ENCODE measurements at regions not wholly inside any gene's neighbourhood (a gene's known extent, or its start where the extent isn't known, plus 50 kb on each side); places are given as distances from the start of the nearest gene placed in this dataset.

DNA sequence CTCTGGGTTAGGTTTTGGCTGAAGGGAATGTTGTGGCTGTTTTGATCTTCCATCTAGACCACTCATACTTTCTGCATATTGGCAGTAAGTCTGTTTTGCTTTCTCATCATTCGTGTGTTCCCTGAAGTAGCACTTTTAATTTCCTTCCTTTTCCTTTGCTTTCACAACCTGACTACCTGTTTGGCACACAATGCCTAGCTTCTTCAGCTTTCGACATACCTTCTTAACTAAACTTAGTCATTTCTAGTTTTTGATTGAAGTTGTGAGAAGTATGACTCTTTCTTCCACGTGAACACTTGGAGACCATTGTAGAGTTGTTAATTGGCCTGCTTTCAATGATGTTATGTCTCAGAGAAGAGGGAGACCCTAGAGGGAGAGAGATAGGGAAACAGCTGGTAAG, 123.6 kb upstream of the EPB41L3 start:
- H3K4me1 ChIP-seq (ENCODE audit: control insufficient read depth, insufficient read depth, low read length) = no peaks in the 10 kb centered on the region

DNA sequence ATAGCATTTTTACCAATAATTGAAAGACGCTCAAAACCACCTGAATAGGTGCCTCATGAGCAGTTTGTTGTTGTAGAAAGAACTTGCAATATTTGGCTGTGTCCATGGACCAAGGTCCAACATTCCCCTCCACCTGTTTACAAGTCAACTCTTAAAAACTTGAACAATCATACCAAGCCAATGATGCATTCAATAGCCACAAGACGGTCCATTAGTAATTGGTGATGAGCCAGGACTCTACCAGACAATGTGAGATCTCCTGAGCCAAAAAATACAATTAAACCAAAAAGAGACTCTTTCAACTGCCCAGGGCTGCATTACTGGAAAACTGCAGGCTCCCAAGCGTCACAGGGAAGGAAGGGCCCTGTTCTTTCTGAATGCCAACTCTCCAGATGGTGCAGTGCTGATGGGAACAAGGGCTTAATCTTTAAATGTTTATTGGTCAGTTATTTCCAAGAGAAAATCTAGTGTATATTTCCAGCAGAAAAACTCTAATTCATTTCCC, 118.8 kb upstream of the EPB41L3 start:
- Histone ChIP-seq H3K4me3 (ENCODE audit: low read length) (no peak overlapping the region), H3K27me3 (ENCODE audit: control insufficient read depth, insufficient read depth, low read length) (no peaks in the 10 kb centered on the region), H3K27ac (ENCODE audit: low read depth, low read length) (no peak overlapping the region), H3K4me1 (ENCODE audit: control insufficient read depth, insufficient read depth, low read length) (no peaks in the 10 kb centered on the region), H3K36me3 (ENCODE audit: control insufficient read depth, insufficient read depth, low read length) (no peaks in the 10 kb centered on the region), H3K9ac (ENCODE audit: low read length) (no peak overlapping the region)

More for the DNA sequence above, 123.6 kb upstream of the EPB41L3 start:
- H3K27ac ChIP-seq (ENCODE audit: low read depth, low read length) = no peak overlapping the region
- H3K4me3 ChIP-seq (ENCODE audit: low read length) = no peak overlapping the region
- no peaks in the 10 kb centered on the region for H3K36me3 ChIP-seq (ENCODE audit: control insufficient read depth, insufficient read depth, low read length)
- no peaks in the 10 kb centered on the region for H3K27me3 ChIP-seq (ENCODE audit: control insufficient read depth, insufficient read depth, low read length)
- H3K9ac ChIP-seq (ENCODE audit: low read length) = no peak overlapping the region

GRCh38 chr18:5661179-5661578, 117.4 kb upstream of the EPB41L3 start:
- Histone ChIP-seq H3K27me3 (ENCODE audit: control insufficient read depth, insufficient read depth, low read length) (no peaks in the 10 kb centered on the region), H3K36me3 (ENCODE audit: control insufficient read depth, insufficient read depth, low read length) (no peaks in the 10 kb centered on the region), H3K4me3 (ENCODE audit: low read length) (no peak overlapping the region), H3K4me1 (ENCODE audit: control insufficient read depth, insufficient read depth, low read length) (no peaks in the 10 kb centered on the region), H3K27ac (ENCODE audit: low read depth, low read length) (no peak overlapping the region), H3K9ac (ENCODE audit: low read length) (no peak overlapping the region)

- H3K36me3 ChIP-seq (ENCODE audit: control insufficient read depth, insufficient read depth, low read length) = no peaks in the 10 kb centered on the region
- H3K27ac ChIP-seq (ENCODE audit: low read depth, low read length) = no peak overlapping the region
- H3K4me3 ChIP-seq (ENCODE audit: low read length) = no peak overlapping the region
- H3K4me1 ChIP-seq (ENCODE audit: control insufficient read depth, insufficient read depth, low read length) = no peaks in the 10 kb centered on the region
- H3K9ac ChIP-seq (ENCODE audit: low read length) = no peak overlapping the region
- H3K27me3 ChIP-seq (ENCODE audit: control insufficient read depth, insufficient read depth, low read length) = no peaks in the 10 kb centered on the region
These were observed 110.0 kb upstream of the EPB41L3 start for GRCh38 chr18:5653802-5654201.

DNA sequence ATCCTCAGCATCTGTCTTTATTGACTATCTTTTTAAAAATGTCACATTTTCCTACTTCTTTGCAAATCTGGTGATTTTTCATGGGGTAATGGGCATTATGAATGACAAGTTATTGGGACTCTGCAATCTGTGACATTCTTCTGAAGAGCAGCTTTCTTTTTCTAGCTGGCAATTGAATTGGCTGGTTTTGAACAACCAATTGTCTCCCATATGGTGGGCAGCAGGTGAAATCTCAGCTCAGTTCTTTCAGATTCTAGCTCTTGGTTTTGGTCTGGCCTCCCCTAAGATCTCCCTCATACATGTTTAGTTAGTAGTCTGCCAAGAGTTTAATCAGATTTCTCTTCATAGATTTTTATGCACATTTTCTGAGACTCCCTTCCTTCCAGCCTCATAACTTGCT, 107.9 kb upstream of the EPB41L3 start:
- H3K27me3 ChIP-seq (ENCODE audit: control insufficient read depth, insufficient read depth, low read length) = no peaks in the 10 kb centered on the region
- no peak overlapping the region for H3K4me3 ChIP-seq (ENCODE audit: low read length)
- H3K27ac ChIP-seq (ENCODE audit: low read depth, low read length) = no peak overlapping the region
- H3K4me1 ChIP-seq (ENCODE audit: control insufficient read depth, insufficient read depth, low read length) = no peaks in the 10 kb centered on the region
- no peak overlapping the region for H3K9ac ChIP-seq (ENCODE audit: low read length)
- H3K36me3 ChIP-seq (ENCODE audit: control insufficient read depth, insufficient read depth, low read length) = no peaks in the 10 kb centered on the region

GRCh38 chr18:5649439-5649838, 105.6 kb upstream of the EPB41L3 start:
- no peaks in the 10 kb centered on the region for H3K27me3 ChIP-seq (ENCODE audit: control insufficient read depth, insufficient read depth, low read length)
- no peak overlapping the region for H3K9ac ChIP-seq (ENCODE audit: low read length)
- H3K27ac ChIP-seq (ENCODE audit: low read depth, low read length) = no peak overlapping the region
- H3K4me1 ChIP-seq (ENCODE audit: control insufficient read depth, insufficient read depth, low read length) = no peaks in the 10 kb centered on the region
- H3K4me3 ChIP-seq (ENCODE audit: low read length) = no peak overlapping the region
- H3K36me3 ChIP-seq (ENCODE audit: control insufficient read depth, insufficient read depth, low read length) = no peaks in the 10 kb centered on the region

DNA sequence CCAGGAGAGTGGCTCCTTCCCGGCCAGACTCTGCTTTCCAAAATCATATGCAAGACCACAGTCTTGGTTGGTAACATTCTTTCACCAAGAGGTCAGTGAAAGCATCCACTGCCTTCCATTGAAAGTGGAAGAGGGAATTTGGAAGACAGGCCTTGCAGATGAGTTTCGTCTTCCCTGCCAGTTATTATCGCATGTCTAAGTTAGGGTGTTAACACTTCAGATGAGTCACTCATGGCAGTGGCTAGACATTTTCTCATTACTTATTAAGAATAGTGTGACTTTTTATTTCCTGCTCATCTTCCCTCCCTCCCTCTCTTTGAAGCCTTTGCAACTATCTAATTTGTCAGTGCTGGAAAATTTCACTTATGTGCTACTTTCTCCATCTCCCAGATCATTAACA, 102.9 kb upstream of the EPB41L3 start:
- H3K4me3 ChIP-seq (ENCODE audit: low read length) = no peak overlapping the region
- no peak overlapping the region for H3K9ac ChIP-seq (ENCODE audit: low read length)
- no peaks in the 10 kb centered on the region for H3K27me3 ChIP-seq (ENCODE audit: control insufficient read depth, insufficient read depth, low read length)
- no peaks in the 10 kb centered on the region for H3K36me3 ChIP-seq (ENCODE audit: control insufficient read depth, insufficient read depth, low read length)
- H3K4me1 ChIP-seq (ENCODE audit: control insufficient read depth, insufficient read depth, low read length) = no peaks in the 10 kb centered on the region
- H3K27ac ChIP-seq (ENCODE audit: low read depth, low read length) = no peak overlapping the region

DNA sequence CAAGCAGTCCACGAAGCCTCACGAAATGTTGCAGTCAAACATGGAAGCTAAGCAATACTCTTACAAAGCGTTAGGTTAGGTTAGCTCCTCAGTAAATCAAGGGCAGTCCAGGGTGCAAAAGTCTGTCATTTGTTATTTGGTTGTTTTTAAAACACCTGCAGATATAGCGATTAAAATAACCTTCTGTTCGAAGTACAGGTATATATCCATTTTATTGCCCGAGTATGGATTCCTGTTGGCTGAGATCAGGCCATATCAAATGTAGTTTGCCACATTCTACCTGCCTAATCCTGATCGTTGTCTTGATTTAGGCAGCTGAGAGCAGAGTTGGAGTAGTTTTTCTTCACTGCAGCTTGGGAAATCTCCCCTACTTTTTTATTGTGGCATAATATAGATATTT, 99.5 kb upstream of the EPB41L3 start:
- H3K27ac ChIP-seq (ENCODE audit: low read depth, low read length) = no peak overlapping the region
- H3K4me3 ChIP-seq (ENCODE audit: low read length) = no peak overlapping the region
- no peaks in the 10 kb centered on the region for H3K27me3 ChIP-seq (ENCODE audit: control insufficient read depth, insufficient read depth, low read length)
- H3K36me3 ChIP-seq (ENCODE audit: control insufficient read depth, insufficient read depth, low read length) = no peaks in the 10 kb centered on the region
- H3K9ac ChIP-seq (ENCODE audit: low read length) = no peak overlapping the region
- H3K4me1 ChIP-seq (ENCODE audit: control insufficient read depth, insufficient read depth, low read length) = no peaks in the 10 kb centered on the region

DNA sequence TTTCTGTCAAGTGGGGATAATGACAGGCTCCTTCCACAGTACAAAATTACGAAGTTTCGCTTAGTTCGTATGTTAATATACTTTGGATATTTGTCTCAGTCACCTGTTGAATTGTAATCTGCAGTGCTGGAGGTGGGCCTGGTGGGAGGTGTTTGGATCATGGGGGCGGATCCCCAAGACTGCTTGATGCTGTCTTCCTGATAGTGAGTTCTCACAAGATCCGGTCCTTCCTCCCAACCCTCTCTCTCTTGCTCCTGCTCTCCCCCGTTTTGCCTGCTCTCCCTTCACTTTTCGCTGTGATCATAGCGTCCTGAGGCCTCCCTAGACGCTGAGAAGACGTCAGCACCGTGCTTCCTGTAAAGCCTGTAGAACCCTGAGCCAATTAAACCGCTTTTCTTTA, 97.1 kb upstream of the EPB41L3 start:
- no peaks in the 10 kb centered on the region for H3K27me3 ChIP-seq (ENCODE audit: control insufficient read depth, insufficient read depth, low read length)
- H3K9ac ChIP-seq (ENCODE audit: low read length) = no peak overlapping the region
- H3K36me3 ChIP-seq (ENCODE audit: control insufficient read depth, insufficient read depth, low read length) = no peaks in the 10 kb centered on the region
- H3K4me3 ChIP-seq (ENCODE audit: low read length) = no peak overlapping the region
- no peak overlapping the region for H3K27ac ChIP-seq (ENCODE audit: low read depth, low read length)
- no peaks in the 10 kb centered on the region for H3K4me1 ChIP-seq (ENCODE audit: control insufficient read depth, insufficient read depth, low read length)

DNA sequence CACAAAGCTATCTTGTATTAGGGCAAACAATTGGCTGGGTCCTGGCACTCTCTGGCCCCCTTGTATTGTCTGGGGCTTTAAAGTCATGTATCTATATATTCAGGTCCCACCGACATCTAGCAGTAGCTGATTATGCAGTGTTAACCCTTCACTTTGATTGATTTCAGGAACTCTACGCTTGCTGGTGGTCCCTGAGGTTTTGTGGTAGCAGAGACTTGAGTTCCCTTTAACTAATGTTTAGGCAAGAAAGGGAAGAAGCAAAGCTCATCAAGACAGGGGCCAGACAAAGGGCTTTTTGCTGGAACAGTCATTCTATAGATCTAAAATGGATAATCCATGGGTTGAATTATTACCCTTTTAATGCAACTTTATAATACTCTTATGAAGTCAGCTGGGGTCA, 95.3 kb upstream of the EPB41L3 start:
- no peak overlapping the region for H3K4me3 ChIP-seq (ENCODE audit: low read length)
- no peaks in the 10 kb centered on the region for H3K27me3 ChIP-seq (ENCODE audit: control insufficient read depth, insufficient read depth, low read length)
- H3K4me1 ChIP-seq (ENCODE audit: control insufficient read depth, insufficient read depth, low read length) = no peaks in the 10 kb centered on the region
- no peaks in the 10 kb centered on the region for H3K36me3 ChIP-seq (ENCODE audit: control insufficient read depth, insufficient read depth, low read length)
- no peak overlapping the region for H3K27ac ChIP-seq (ENCODE audit: low read depth, low read length)
- H3K9ac ChIP-seq (ENCODE audit: low read length) = no peak overlapping the region

DNA sequence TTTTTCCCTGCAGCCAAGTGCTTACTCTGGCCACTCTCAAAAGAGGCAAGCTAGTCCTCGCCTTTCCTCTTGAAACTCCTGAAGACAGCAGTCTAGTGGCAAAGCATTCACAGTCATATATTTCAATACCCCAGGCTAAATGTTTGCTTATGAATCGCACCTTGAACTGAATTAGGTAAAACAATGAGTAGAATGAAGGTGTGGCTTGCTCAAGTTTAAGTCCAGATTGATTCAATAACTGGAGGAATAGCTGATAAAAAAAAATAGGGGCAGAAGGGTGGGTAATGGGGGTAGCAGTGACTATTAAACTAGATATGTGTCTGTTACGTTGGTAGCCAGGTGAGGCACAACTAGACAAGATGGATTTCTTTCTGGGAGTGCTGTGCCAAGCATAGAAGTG, 88.2 kb upstream of the EPB41L3 start:
- H3K27me3 ChIP-seq (ENCODE audit: control insufficient read depth, insufficient read depth, low read length) = no peaks in the 10 kb centered on the region
- no peak overlapping the region for H3K4me3 ChIP-seq (ENCODE audit: low read length)
- H3K4me1 ChIP-seq (ENCODE audit: control insufficient read depth, insufficient read depth, low read length) = no peaks in the 10 kb centered on the region
- no peak overlapping the region for H3K27ac ChIP-seq (ENCODE audit: low read depth, low read length)
- H3K36me3 ChIP-seq (ENCODE audit: control insufficient read depth, insufficient read depth, low read length) = no peaks in the 10 kb centered on the region
- no peak overlapping the region for H3K9ac ChIP-seq (ENCODE audit: low read length)

DNA sequence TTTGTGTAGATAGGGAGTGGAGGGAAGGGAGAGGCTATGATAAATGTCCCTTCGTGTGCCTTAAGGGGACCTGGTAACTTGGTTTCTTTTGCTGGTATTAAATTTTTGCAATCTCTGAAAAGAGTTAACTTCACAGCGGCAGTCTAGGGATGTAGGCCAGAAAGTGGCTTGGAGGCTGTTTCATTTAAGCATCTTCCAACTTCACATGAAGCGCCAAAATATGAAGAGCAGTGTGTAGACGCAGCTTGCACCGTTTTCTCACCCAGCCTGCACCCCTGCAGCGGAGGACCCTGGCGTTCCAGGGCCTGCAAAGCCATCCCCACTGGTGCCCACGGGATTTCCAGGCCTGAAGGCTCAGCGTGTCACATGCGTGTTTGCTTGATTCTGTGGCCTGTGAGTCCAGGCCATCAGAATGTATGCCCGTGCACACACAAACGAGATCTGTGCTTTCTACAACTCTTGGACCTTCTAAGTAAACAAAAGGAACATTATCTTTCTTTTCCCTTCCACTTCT, 87.2 kb upstream of the EPB41L3 start:
- H3K9ac ChIP-seq (ENCODE audit: low read length) = no peak overlapping the region
- no peak overlapping the region for H3K27ac ChIP-seq (ENCODE audit: low read depth, low read length)
- H3K4me3 ChIP-seq (ENCODE audit: low read length) = no peak overlapping the region
- H3K27me3 ChIP-seq (ENCODE audit: control insufficient read depth, insufficient read depth, low read length) = no peaks in the 10 kb centered on the region
- H3K4me1 ChIP-seq (ENCODE audit: control insufficient read depth, insufficient read depth, low read length) = no peaks in the 10 kb centered on the region
- H3K36me3 ChIP-seq (ENCODE audit: control insufficient read depth, insufficient read depth, low read length) = no peaks in the 10 kb centered on the region

- peak overlapping the region; percentile 73 for H3K4me3 ChIP-seq (ENCODE audit: low read length)
- no peaks in the 10 kb centered on the region for H3K27me3 ChIP-seq (ENCODE audit: control insufficient read depth, insufficient read depth, low read length)
- H3K9ac ChIP-seq (ENCODE audit: low read length) = peak overlapping the region; percentile 19
- H3K36me3 ChIP-seq (ENCODE audit: control insufficient read depth, insufficient read depth, low read length) = no peaks in the 10 kb centered on the region
- H3K4me1 ChIP-seq (ENCODE audit: control insufficient read depth, insufficient read depth, low read length) = no peaks in the 10 kb centered on the region
- H3K27ac ChIP-seq (ENCODE audit: low read depth, low read length) = no peak overlapping the region
These were observed 86.5 kb upstream of the EPB41L3 start for GRCh38 chr18:5630057-5630899.
